ENCODE measurements at regions not wholly inside any gene's neighbourhood (a gene's known extent, or its start where the extent isn't known, plus 50 kb on each side); places are given as distances from the start of the nearest gene placed in this dataset.

- CTCF ChIA-PET = no interaction called here
- no peak for DNase-seq (ENCODE audit: low read depth, low spot score)
- H3K9me3 ChIP-seq (ENCODE audit: control insufficient read depth, insufficient read depth, low read length) = peaks cover 8% of the 10 kb centered on the region; the same call in 1 of the 2 replicates
- TF ChIP-seq CTCF (IDR thresholded peaks at IDR 0.05; ENCODE audit: low read depth, low read length) = no peak
- POLR2A ChIA-PET = no interaction called here
- H3K27ac ChIP-seq (ENCODE audit: low read depth, low read length) = no peak overlapping the region
- H3K4me3 ChIP-seq (ENCODE audit: low read depth, low read length) = no peak overlapping the region
- no peaks in the 10 kb centered on the region for H3K27me3 ChIP-seq (ENCODE audit: control insufficient read depth, insufficient read depth, low read length)
Observed at GRCh38 chr5:6885581-6885980, 172.3 kb downstream of the TENT4A start.

- ChIA-PET POLR2A (no interaction called here), CTCF (no interaction called here)
- DNase-seq (ENCODE audit: low read depth, low spot score) = no peak
- no peak overlapping the region for H3K27ac ChIP-seq (ENCODE audit: low read depth, low read length)
- H3K27me3 ChIP-seq (ENCODE audit: control insufficient read depth, insufficient read depth, low read length) = no peaks in the 10 kb centered on the region
- peaks cover 11% of the 10 kb centered on the region; the same call in 1 of the 2 replicates for H3K9me3 ChIP-seq (ENCODE audit: control insufficient read depth, insufficient read depth, low read length)
- H3K4me3 ChIP-seq (ENCODE audit: low read depth, low read length) = no peak overlapping the region
- no peak for TF ChIP-seq CTCF (IDR thresholded peaks at IDR 0.05; ENCODE audit: low read depth, low read length)
Observed at GRCh38 chr5:6886866-6887265, 173.6 kb downstream of the TENT4A start.

- Histone ChIP-seq H3K4me3 (ENCODE audit: low read depth, low read length) (no peak overlapping the region), H3K9me3 (ENCODE audit: control insufficient read depth, insufficient read depth, low read length) (peaks cover 13% of the 10 kb centered on the region; the same call in 1 of the 2 replicates), H3K27ac (ENCODE audit: low read depth, low read length) (no peak overlapping the region), H3K27me3 (ENCODE audit: control insufficient read depth, insufficient read depth, low read length) (no peaks in the 10 kb centered on the region)
- no peak for TF ChIP-seq CTCF (IDR thresholded peaks at IDR 0.05; ENCODE audit: low read depth, low read length)
- no peak for DNase-seq (ENCODE audit: low read depth, low spot score)
- ChIA-PET POLR2A (no interaction called here), CTCF (no interaction called here)
Observed at GRCh38 chr5:6889030-6889429, 175.8 kb downstream of the TENT4A start.

- no peaks in the 10 kb centered on the region for H3K27me3 ChIP-seq (ENCODE audit: control insufficient read depth, insufficient read depth, low read length)
- no peak overlapping the region for H3K4me3 ChIP-seq (ENCODE audit: low read depth, low read length)
- POLR2A ChIA-PET = no interaction called here
- no peak for DNase-seq (ENCODE audit: low read depth, low spot score)
- TF ChIP-seq CTCF (IDR thresholded peaks at IDR 0.05; ENCODE audit: low read depth, low read length) = no peak
- H3K9me3 ChIP-seq (ENCODE audit: control insufficient read depth, insufficient read depth, low read length) = peaks cover 38% of the 10 kb centered on the region
- CTCF ChIA-PET = no interaction called here
- H3K27ac ChIP-seq (ENCODE audit: low read depth, low read length) = no peak overlapping the region
Observed at GRCh38 chr5:6899221-6899620, 186.0 kb downstream of the TENT4A start.

- TF ChIP-seq CTCF (IDR thresholded peaks at IDR 0.05; ENCODE audit: low read depth, low read length) = no peak
- no peak for DNase-seq (ENCODE audit: low read depth, low spot score)
- no peaks in the 10 kb centered on the region for H3K27me3 ChIP-seq (ENCODE audit: control insufficient read depth, insufficient read depth, low read length)
- no peak overlapping the region for H3K27ac ChIP-seq (ENCODE audit: low read depth, low read length)
- POLR2A ChIA-PET = no interaction called here
- CTCF ChIA-PET = no interaction called here
- H3K4me3 ChIP-seq (ENCODE audit: low read depth, low read length) = no peak overlapping the region
- peaks cover 40% of the 10 kb centered on the region for H3K9me3 ChIP-seq (ENCODE audit: control insufficient read depth, insufficient read depth, low read length)
Observed at GRCh38 chr5:6900247-6901227, 187.3 kb downstream of the TENT4A start.

All from AG04450 (cell line).